ENCODE measurements at regions not wholly inside any gene's neighbourhood (a gene's known extent, or its start where the extent isn't known, plus 50 kb on each side); places are given as distances from the start of the nearest gene placed in this dataset.

DNA sequence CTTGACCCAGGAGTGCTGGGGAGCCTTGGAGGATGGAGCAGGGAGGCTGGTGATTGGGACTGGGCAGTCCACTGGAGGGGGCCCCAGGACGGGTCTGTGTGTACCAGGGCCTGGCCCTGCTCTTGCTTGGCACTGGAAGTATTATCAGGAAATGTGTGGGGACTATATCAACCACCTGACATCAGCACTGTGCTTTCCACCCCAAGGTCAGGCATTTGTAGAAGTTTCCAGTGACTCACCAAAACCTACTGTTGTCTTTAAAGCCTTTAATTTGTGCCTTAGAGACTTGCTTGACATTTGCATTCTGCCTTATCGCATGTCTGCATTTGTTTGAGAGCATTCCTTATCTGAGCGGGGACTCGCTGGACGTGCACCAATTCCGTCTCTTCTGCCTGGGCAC lies 323.1 kb downstream of the FOXL1 start:
- Mint-ChIP-seq H3K27ac (ENCODE audit: unreplicated experiment) (no peak overlapping the region), H3K36me3 (ENCODE audit: low read depth, unreplicated experiment) (no peaks in the 10 kb centered on the region), H3K9me3 (ENCODE audit: unreplicated experiment) (no peaks in the 10 kb centered on the region), H3K27me3 (ENCODE audit: unreplicated experiment) (peaks cover 18% of the 10 kb centered on the region), H3K4me3 (ENCODE audit: unreplicated experiment) (no peak overlapping the region), H3K4me1 (ENCODE audit: unreplicated experiment) (peaks cover 24% of the 10 kb centered on the region)
- TF ChIP-seq CTCF (IDR thresholded peaks at IDR 0.05; ENCODE audit: unreplicated experiment): no peak
- no peak for DNase-seq (ENCODE audit: low spot score)

DNA sequence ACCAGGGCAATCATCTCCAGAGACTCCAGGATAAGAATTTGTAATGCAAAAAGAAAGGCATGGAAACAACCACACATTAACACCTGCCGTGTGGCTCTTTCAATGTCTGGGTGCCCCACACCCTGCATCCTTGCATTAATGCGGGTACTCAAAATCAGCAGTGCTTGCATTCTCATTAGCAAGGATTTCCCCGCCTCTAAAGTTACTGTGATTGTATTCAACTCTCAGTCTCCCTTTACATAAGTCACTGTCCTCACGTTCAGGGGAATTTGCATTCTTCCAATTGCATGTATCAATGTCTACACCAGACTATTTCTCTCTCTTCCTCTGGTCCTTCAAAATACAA lies 324.3 kb downstream of the FOXL1 start:
- H3K4me1 Mint-ChIP-seq (ENCODE audit: unreplicated experiment): peaks cover 16% of the 10 kb centered on the region
- H3K9me3 Mint-ChIP-seq (ENCODE audit: unreplicated experiment): no peaks in the 10 kb centered on the region
- no peaks in the 10 kb centered on the region for H3K36me3 Mint-ChIP-seq (ENCODE audit: low read depth, unreplicated experiment)
- TF ChIP-seq CTCF (IDR thresholded peaks at IDR 0.05; ENCODE audit: unreplicated experiment): no peak
- no peak for DNase-seq (ENCODE audit: low spot score)
- H3K4me3 Mint-ChIP-seq (ENCODE audit: unreplicated experiment): no peak overlapping the region
- peaks cover 14% of the 10 kb centered on the region for H3K27me3 Mint-ChIP-seq (ENCODE audit: unreplicated experiment)
- H3K27ac Mint-ChIP-seq (ENCODE audit: unreplicated experiment): no peak overlapping the region

DNA sequence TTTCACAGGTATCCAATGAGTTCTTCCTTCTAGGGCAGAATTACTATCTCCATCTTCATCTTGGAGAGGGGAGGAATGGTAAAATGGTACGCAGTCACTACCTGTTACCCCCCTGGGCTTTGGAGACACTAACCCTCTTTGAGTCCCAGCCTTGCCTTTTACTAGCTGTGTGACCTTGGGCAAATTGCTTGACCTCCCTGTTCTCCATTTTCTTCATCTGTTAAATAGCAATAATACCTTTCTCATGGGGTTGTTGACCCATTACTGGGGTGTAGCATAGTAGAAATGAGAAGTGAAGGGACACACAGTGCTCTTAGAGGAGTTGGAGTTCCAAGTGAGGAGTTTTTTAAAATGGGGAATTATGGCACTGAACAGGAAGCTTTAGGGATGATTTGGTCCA lies 324.7 kb downstream of the FOXL1 start:
- H3K36me3 Mint-ChIP-seq (ENCODE audit: low read depth, unreplicated experiment): no peaks in the 10 kb centered on the region
- no peak for TF ChIP-seq CTCF (IDR thresholded peaks at IDR 0.05; ENCODE audit: unreplicated experiment)
- H3K4me1 Mint-ChIP-seq (ENCODE audit: unreplicated experiment): peaks cover 16% of the 10 kb centered on the region
- peaks cover 14% of the 10 kb centered on the region for H3K27me3 Mint-ChIP-seq (ENCODE audit: unreplicated experiment)
- no peak overlapping the region for H3K4me3 Mint-ChIP-seq (ENCODE audit: unreplicated experiment)
- H3K27ac Mint-ChIP-seq (ENCODE audit: unreplicated experiment): no peak overlapping the region
- H3K9me3 Mint-ChIP-seq (ENCODE audit: unreplicated experiment): no peaks in the 10 kb centered on the region
- DNase-seq (ENCODE audit: low spot score): no peak

DNA sequence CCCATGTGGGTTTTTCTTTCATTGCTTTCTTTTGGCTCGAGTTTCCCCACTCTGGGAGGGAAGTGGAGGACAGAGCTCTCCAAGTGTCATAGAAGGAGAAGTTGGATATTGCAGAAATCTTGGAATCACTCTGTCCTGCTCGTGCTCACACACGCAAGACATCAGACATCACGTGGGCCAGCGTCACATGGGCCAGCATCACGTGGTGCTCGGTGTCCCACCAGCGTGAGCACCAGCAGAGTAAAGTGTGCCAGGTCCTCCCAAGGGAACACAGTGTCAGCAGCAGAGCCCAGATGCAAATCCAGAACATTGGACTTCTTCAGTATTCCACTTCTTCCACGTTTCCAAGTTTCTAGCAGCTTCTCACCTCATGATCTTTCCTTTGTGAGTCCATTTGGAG lies 327.0 kb downstream of the FOXL1 start:
- H3K27ac Mint-ChIP-seq (ENCODE audit: unreplicated experiment): no peak overlapping the region
- no peak for DNase-seq (ENCODE audit: low spot score)
- H3K36me3 Mint-ChIP-seq (ENCODE audit: low read depth, unreplicated experiment): no peaks in the 10 kb centered on the region
- no peak overlapping the region for H3K4me3 Mint-ChIP-seq (ENCODE audit: unreplicated experiment)
- no peaks in the 10 kb centered on the region for H3K9me3 Mint-ChIP-seq (ENCODE audit: unreplicated experiment)
- TF ChIP-seq CTCF (IDR thresholded peaks at IDR 0.05; ENCODE audit: unreplicated experiment): no peak
- H3K4me1 Mint-ChIP-seq (ENCODE audit: unreplicated experiment): peaks cover 13% of the 10 kb centered on the region
- H3K27me3 Mint-ChIP-seq (ENCODE audit: unreplicated experiment): peaks cover 11% of the 10 kb centered on the region

DNA sequence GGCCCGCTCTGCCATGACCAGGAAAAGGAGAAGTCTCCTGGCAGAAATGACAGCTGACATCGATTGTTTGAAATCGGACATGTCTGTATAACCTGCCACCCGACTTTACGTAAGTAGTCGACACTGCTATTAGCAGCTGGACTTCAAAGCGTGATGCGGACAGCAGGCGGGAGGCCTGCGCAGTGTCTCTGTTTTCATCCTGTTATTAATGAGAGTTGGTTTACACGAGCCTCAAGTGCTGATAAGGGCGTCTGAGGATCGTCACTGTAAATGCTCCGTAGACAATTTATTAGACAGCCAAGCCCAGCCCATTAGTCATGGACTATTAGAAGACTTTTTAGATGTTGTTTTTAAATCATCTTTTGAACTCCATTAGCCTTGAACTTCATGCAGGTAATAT lies 328.3 kb downstream of the FOXL1 start:
- Mint-ChIP-seq H3K36me3 (ENCODE audit: low read depth, unreplicated experiment) (no peaks in the 10 kb centered on the region), H3K27me3 (ENCODE audit: unreplicated experiment) (peaks cover 10% of the 10 kb centered on the region), H3K27ac (ENCODE audit: unreplicated experiment) (no peak overlapping the region), H3K9me3 (ENCODE audit: unreplicated experiment) (no peaks in the 10 kb centered on the region), H3K4me1 (ENCODE audit: unreplicated experiment) (peaks cover 9% of the 10 kb centered on the region), H3K4me3 (ENCODE audit: unreplicated experiment) (no peak overlapping the region)
- TF ChIP-seq CTCF (IDR thresholded peaks at IDR 0.05; ENCODE audit: unreplicated experiment): no peak
- DNase-seq (ENCODE audit: low spot score): no peak

All from endothelial cell (in vitro differentiated cells).